NB4 (cell line): ENCODE measurements at regions not wholly inside any gene's neighbourhood (a gene's known extent, or its start where the extent isn't known, plus 50 kb on each side); places are given as distances from the start of the nearest gene placed in this dataset.

Source experiments
- POLR2A ChIP-seq: IDR thresholded peaks from 2 replicates; pipeline ENCODE4 v1.6.1; 2011; ENCODE audit warnings: mild to moderate bottlenecking; ENCODE audit not compliant: insufficient read length; ENCODE audit errors: extremely low read depth
- TF ChIP-seq, protein P1 (sequence below): IDR thresholded peaks from one replicate; pipeline ENCODE4 v1.5.1; 2012; ENCODE audit warnings: low read depth, low read length

GRCh38 chr9:81748091-81748490 lies 58.7 kb upstream of the TLE1 start:
- TF ChIP-seq, protein P1, sequence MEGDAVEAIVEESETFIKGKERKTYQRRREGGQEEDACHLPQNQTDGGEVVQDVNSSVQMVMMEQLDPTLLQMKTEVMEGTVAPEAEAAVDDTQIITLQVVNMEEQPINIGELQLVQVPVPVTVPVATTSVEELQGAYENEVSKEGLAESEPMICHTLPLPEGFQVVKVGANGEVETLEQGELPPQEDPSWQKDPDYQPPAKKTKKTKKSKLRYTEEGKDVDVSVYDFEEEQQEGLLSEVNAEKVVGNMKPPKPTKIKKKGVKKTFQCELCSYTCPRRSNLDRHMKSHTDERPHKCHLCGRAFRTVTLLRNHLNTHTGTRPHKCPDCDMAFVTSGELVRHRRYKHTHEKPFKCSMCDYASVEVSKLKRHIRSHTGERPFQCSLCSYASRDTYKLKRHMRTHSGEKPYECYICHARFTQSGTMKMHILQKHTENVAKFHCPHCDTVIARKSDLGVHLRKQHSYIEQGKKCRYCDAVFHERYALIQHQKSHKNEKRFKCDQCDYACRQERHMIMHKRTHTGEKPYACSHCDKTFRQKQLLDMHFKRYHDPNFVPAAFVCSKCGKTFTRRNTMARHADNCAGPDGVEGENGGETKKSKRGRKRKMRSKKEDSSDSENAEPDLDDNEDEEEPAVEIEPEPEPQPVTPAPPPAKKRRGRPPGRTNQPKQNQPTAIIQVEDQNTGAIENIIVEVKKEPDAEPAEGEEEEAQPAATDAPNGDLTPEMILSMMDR: no peak
- no peak for TF ChIP-seq POLR2A
